RWPE2 (cell line): ENCODE measurements at regions not wholly inside any gene's neighbourhood (a gene's known extent, or its start where the extent isn't known, plus 50 kb on each side); places are given as distances from the start of the nearest gene placed in this dataset.

Experiments
- ATAC-seq: fragments of 200-7000 bp; cut with Tn5 transposase; 3 replicates; pipeline ENCODE4 v1.9.1; 2021; ENCODE audit warnings: low read depth
- DNase-seq: peaks from one replicate; pipeline ENCODE4 v3.0.0-alpha.2; 2020; ENCODE audit warnings: low spot score
- H3K27ac ChIP-seq: fragments of 450-650 bp; 2 replicates; pipeline ENCODE4 v1.5.1; 2017; ENCODE audit warnings: mild to moderate bottlenecking; ENCODE audit not compliant: poor library complexity, severe bottlenecking
- H3K27me3 ChIP-seq: fragments of 250-450 bp; sonication (Bioruptor Pico); 2 replicates; pipeline ENCODE4 v1.5.1; 2021; ENCODE audit warnings: mild to moderate bottlenecking, moderate library complexity; ENCODE audit not compliant: insufficient read depth, poor library complexity, severe bottlenecking
- H3K36me3 ChIP-seq: fragments of 250-450 bp; sonication (Bioruptor Pico); 2 replicates; pipeline ENCODE4 v1.5.1; 2020; ENCODE audit warnings: low read depth, mild to moderate bottlenecking, moderate library complexity
- H3K4me1 ChIP-seq: fragments of 250-450 bp; sonication (Bioruptor Pico); 2 replicates; pipeline ENCODE4 v1.5.1; 2021; ENCODE audit warnings: mild to moderate bottlenecking, moderate library complexity; ENCODE audit not compliant: insufficient read depth, poor library complexity, severe bottlenecking
- H3K4me3 ChIP-seq: fragments of 250-450 bp; sonication (Bioruptor Pico); 2 replicates; pipeline ENCODE4 v1.5.1; 2021; ENCODE audit warnings: mild to moderate bottlenecking, moderate library complexity; ENCODE audit not compliant: severe bottlenecking
- H3K9me3 ChIP-seq: fragments of 250-450 bp; sonication (Bioruptor Pico); 2 replicates; pipeline ENCODE4 v1.5.1; 2021; ENCODE audit warnings: mild to moderate bottlenecking, moderate library complexity; ENCODE audit not compliant: severe bottlenecking
- CTCF ChIP-seq: fragments of 450-650 bp; IDR thresholded peaks from one replicate; pipeline ENCODE4 v1.5.1; 2017; ENCODE audit warnings: mild to moderate bottlenecking, moderate library complexity; ENCODE audit not compliant: poor library complexity, severe bottlenecking

GRCh38 chr7:28350662-28351061, 61.7 kb upstream of the CREB5 start:
- H3K9me3 ChIP-seq, result no peaks in the 10 kb centered on the region
- no peak for TF ChIP-seq CTCF
- no peaks in the 10 kb centered on the region for H3K27me3 ChIP-seq
- no peaks in the 10 kb centered on the region for H3K36me3 ChIP-seq
- H3K27ac ChIP-seq, result no peak overlapping the region
- DNase-seq (no peak), ATAC-seq (no peak)
- H3K4me1 ChIP-seq, result peaks cover 27% of the 10 kb centered on the region
- H3K4me3 ChIP-seq, result no peak overlapping the region

- no peak for ATAC-seq
Measured at GRCh38 chr7:28351450-28351849, 60.9 kb upstream of the CREB5 start.

GRCh38 chr7:28354601-28355402, 57.5 kb upstream of the CREB5 start:
- no peak for TF ChIP-seq CTCF
- DNase-seq (peak; percentile 85), ATAC-seq (peak; percentile 92)
- H3K27ac ChIP-seq, result peak overlapping the region; percentile 44
- no peaks in the 10 kb centered on the region for H3K36me3 ChIP-seq
- H3K4me1 ChIP-seq, result peaks cover 25% of the 10 kb centered on the region
- no peaks in the 10 kb centered on the region for H3K27me3 ChIP-seq
- no peaks in the 10 kb centered on the region for H3K9me3 ChIP-seq
- H3K4me3 ChIP-seq, result no peak overlapping the region

More at GRCh38 chr7:28351450-28351849, 60.9 kb upstream of the CREB5 start:
- H3K4me1 ChIP-seq, result peaks cover 27% of the 10 kb centered on the region
- TF ChIP-seq CTCF, result no peak
- no peaks in the 10 kb centered on the region for H3K27me3 ChIP-seq
- no peaks in the 10 kb centered on the region for H3K36me3 ChIP-seq
- no peak for DNase-seq
- no peak overlapping the region for H3K27ac ChIP-seq
- H3K4me3 ChIP-seq, result no peak overlapping the region
- H3K9me3 ChIP-seq, result no peaks in the 10 kb centered on the region

GRCh38 chr7:28355635-28356319, 56.5 kb upstream of the CREB5 start:
- Histone ChIP-seq H3K4me3 (no peak overlapping the region), H3K4me1 (peaks cover 25% of the 10 kb centered on the region), H3K9me3 (no peaks in the 10 kb centered on the region), H3K27ac (no peak overlapping the region), H3K36me3 (no peaks in the 10 kb centered on the region), H3K27me3 (no peaks in the 10 kb centered on the region)
- no peak for TF ChIP-seq CTCF
- DNase-seq, result no peak
- ATAC-seq, result no peak

GRCh38 chr7:28356619-28357018, 55.7 kb upstream of the CREB5 start:
- peaks cover 25% of the 10 kb centered on the region for H3K4me1 ChIP-seq
- H3K36me3 ChIP-seq, result no peaks in the 10 kb centered on the region
- ATAC-seq (no peak), DNase-seq (no peak)
- no peaks in the 10 kb centered on the region for H3K9me3 ChIP-seq
- no peak for TF ChIP-seq CTCF
- no peak overlapping the region for H3K27ac ChIP-seq
- no peak overlapping the region for H3K4me3 ChIP-seq
- H3K27me3 ChIP-seq, result no peaks in the 10 kb centered on the region
